Gastrocnemius medialis (tissue), 4 donors: ENCODE measurements at regions not wholly inside any gene's neighbourhood (a gene's known extent, or its start where the extent isn't known, plus 50 kb on each side); places are given as distances from the start of the nearest gene placed in this dataset.

Experiments used
- ATAC-seq, 2 donors: fragments of 150-250 bp; one replicate each; pipeline ENCODE4 v1.9.1; 2016
- DNase-seq, 2 donors: peaks; one replicate each; pipeline ENCODE4 v3.0.0-alpha.2; 2019
- H3K27ac ChIP-seq, 4 donors: fragments of 200-600 bp; sonication (generic); 1 replicate in 1 of 4; 2 replicates in 3 of 4; pipeline ENCODE4 v1.5.1; 2016 to 2018; ENCODE audit warnings: mild to moderate bottlenecking in 2 of 4, moderate library complexity in 1 of 4
- H3K27me3 ChIP-seq, 3 donors: fragments of 200-600 bp; sonication (generic) in 2 of 3; 1 replicate in 1 of 3; 2 replicates in 2 of 3; pipeline versions ENCODE4 v1.5.1 to v1.6.0; 2016 to 2019; ENCODE audit warnings: mild to moderate bottlenecking in 1 of 3, moderate library complexity in 1 of 3
- H3K36me3 ChIP-seq, 2 donors: fragments of 200-600 bp; sonication (generic) in 1 of 2; one replicate each; pipeline ENCODE4 v1.5.1; 2017 to 2018
- H3K4me1 ChIP-seq, 2 donors: fragments of 200-600 bp; sonication (generic) in 1 of 2; one replicate each; pipeline ENCODE4 v1.5.1; 2016 to 2017; ENCODE audit warnings: mild to moderate bottlenecking in 2 of 2
- H3K4me3 ChIP-seq, 4 donors: fragments of 200-600 bp; sonication (generic) in 3 of 4; 1 replicate in 1 of 4; 2 replicates in 3 of 4; pipeline ENCODE4 v1.5.1; 2016 to 2019; ENCODE audit warnings: mild to moderate bottlenecking in 2 of 4
- H3K9me3 ChIP-seq, 3 donors: fragments of 200-600 bp; sonication (generic) in 2 of 3; 1 replicate in 1 of 3; 2 replicates in 2 of 3; pipeline ENCODE4 v1.5.1; 2016 to 2019
- CTCF ChIP-seq, 5 experiments: fragments of 450-650 bp in 3 of 5; fragments of 200-600 bp in 2 of 5; sonication (generic) in 2 of 5; IDR thresholded peaks in 4 of 5; conservative IDR thresholded peaks in 1 of 5; 1 replicate in 4 of 5; 2 replicates in 1 of 5; pipeline ENCODE4 v1.5.1; 2016 to 2019; ENCODE audit warnings: antibody characterized with exemption in 5 of 5, mild to moderate bottlenecking in 3 of 5, moderate library complexity in 3 of 5
- POLR2A ChIP-seq, 2 donors: fragments of 450-650 bp; IDR thresholded peaks; one replicate each; pipeline ENCODE4 v1.6.1; 2017; ENCODE audit warnings: antibody characterized with exemption in 2 of 2, mild to moderate bottlenecking in 2 of 2, moderate library complexity in 2 of 2
- in situ Hi-C, 4 donors: fragments of 200-750 bp; cut with MboI; loops; one replicate each; pipeline versions ENCODE4 v1.15.0 to v1.8.0; 2017; ENCODE audit warnings: low sequenced_read_pairs in 4 of 4
- intact Hi-C: fragments of 100-400 bp; cut with DNase I; formaldehyde crosslinking; loops from one replicate; pipeline ENCODE4 v1.15.1; 2023; ENCODE audit warnings: low total_unique reads

- Histone ChIP-seq H3K4me3 (no peak overlapping the region), H3K4me1 (no peaks in the 10 kb centered on the region), H3K9me3 (no peaks in the 10 kb centered on the region), H3K36me3 (no peaks in the 10 kb centered on the region), H3K27ac (no peak overlapping the region), H3K27me3 (no peaks in the 10 kb centered on the region)
- intact Hi-C loops: no loop called here
- DNase-seq: no peak
- no peak for ATAC-seq
- in situ Hi-C loops: no loop called here
- TF ChIP-seq POLR2A (IDR thresholded peaks at IDR 0.05): no peak
- no peak for TF ChIP-seq CTCF (IDR thresholded peaks at IDR 0.05 in 4 of 5, conservative IDR thresholded peaks at IDR 0.05 in 1 of 5)
Observed at GRCh38 chr2:164439885-164440284, 181.4 kb downstream of the GRB14 start.

GRCh38 chr2:164439235-164439634, 182.0 kb downstream of the GRB14 start:
- intact Hi-C loops: no loop called here
- in situ Hi-C loops: no loop called here
- ATAC-seq (no peak), DNase-seq (no peak)
- TF ChIP-seq POLR2A (IDR thresholded peaks at IDR 0.05) (no peak), CTCF (IDR thresholded peaks at IDR 0.05 in 4 of 5, conservative IDR thresholded peaks at IDR 0.05 in 1 of 5) (no peak)
- Histone ChIP-seq H3K4me3 (no peak overlapping the region), H3K4me1 (no peaks in the 10 kb centered on the region), H3K27ac (no peak overlapping the region), H3K36me3 (no peaks in the 10 kb centered on the region), H3K9me3 (no peaks in the 10 kb centered on the region), H3K27me3 (no peaks in the 10 kb centered on the region)

- Histone ChIP-seq H3K36me3 (no peaks in the 10 kb centered on the region), H3K4me1 (no peaks in the 10 kb centered on the region), H3K27me3 (no peaks in the 10 kb centered on the region), H3K4me3 (no peak overlapping the region), H3K27ac (no peak overlapping the region), H3K9me3 (no peaks in the 10 kb centered on the region)
- intact Hi-C loops: no loop called here
- no peak for TF ChIP-seq POLR2A (IDR thresholded peaks at IDR 0.05)
- TF ChIP-seq CTCF (IDR thresholded peaks at IDR 0.05 in 4 of 5, conservative IDR thresholded peaks at IDR 0.05 in 1 of 5): no peak
- no peak for ATAC-seq
- no peak for DNase-seq
- in situ Hi-C loops: no loop called here
Observed at GRCh38 chr2:164438490-164439205, 182.6 kb downstream of the GRB14 start.

- in situ Hi-C loops: no loop called here
- no peak overlapping the region for H3K4me3 ChIP-seq
- ATAC-seq: no peak
- intact Hi-C loops: no loop called here
- no peak for TF ChIP-seq CTCF (IDR thresholded peaks at IDR 0.05 in 4 of 5, conservative IDR thresholded peaks at IDR 0.05 in 1 of 5)
- TF ChIP-seq POLR2A (IDR thresholded peaks at IDR 0.05): no peak
- no peak overlapping the region for H3K27ac ChIP-seq
- H3K9me3 ChIP-seq: no peaks in the 10 kb centered on the region
- H3K4me1 ChIP-seq: no peaks in the 10 kb centered on the region
- H3K36me3 ChIP-seq: no peaks in the 10 kb centered on the region
- DNase-seq: no peak
- H3K27me3 ChIP-seq: no peaks in the 10 kb centered on the region
Observed at GRCh38 chr2:164436131-164436530, 185.2 kb downstream of the GRB14 start.
